Panc1 (cell line): ENCODE measurements at regions not wholly inside any gene's neighbourhood (a gene's known extent, or its start where the extent isn't known, plus 50 kb on each side); places are given as distances from the start of the nearest gene placed in this dataset.

ENCODE experiments used
- ATAC-seq: fragments of 200-7000 bp; cut with Tn5 transposase; 2 replicates; pipeline ENCODE4 v1.9.1; 2020; ENCODE audit warnings: mild to moderate bottlenecking, moderate library complexity
- BruUV-seq: library from RNA; stranded (reverse); fragments of 400-500 nt; replicated peaks from 2 replicates; lab custom pipeline; 2021; lab: Mats Ljungman, UMichigan
- CTCF ChIA-PET: fragments of 300-600 bp; sonication (Branson Sonifier 250); formaldehyde crosslinking; loops from one replicate; lab custom pipeline; 2022; ENCODE audit warnings: antibody characterized with exemption; lab: Charles Lee
- POLR2A ChIA-PET: fragments of 300-600 bp; sonication (Branson Sonifier 250); formaldehyde crosslinking; loops from one replicate; lab custom pipeline; 2022; ENCODE audit warnings: antibody characterized with exemption; lab: Charles Lee
- DNase-seq: peaks from one replicate; pipeline ENCODE4 v3.0.0-alpha.2; 2010; ENCODE audit warnings: low read depth, low spot score
- H3K27ac ChIP-seq: 2 replicates; pipeline ENCODE4 v1.5.1; 2011; ENCODE audit warnings: mild to moderate bottlenecking, low read length, inconsistent platforms
- H3K27me3 ChIP-seq: fragments of 200-500 bp; sonication (Bioruptor generic); 2 replicates; pipeline ENCODE4 v1.6.0; 2014; ENCODE audit warnings: low read length, inconsistent platforms; ENCODE audit not compliant: control insufficient read depth, insufficient read depth
- H3K36me3 ChIP-seq: fragments of 200-500 bp; sonication (Bioruptor generic); 2 replicates; pipeline ENCODE4 v1.5.1; 2014; ENCODE audit warnings: inconsistent platforms, mild to moderate bottlenecking, low read length, moderate library complexity; ENCODE audit not compliant: control insufficient read depth, insufficient read depth
- H3K4me1 ChIP-seq: 2 replicates; pipeline ENCODE4 v1.5.1; 2011; ENCODE audit warnings: inconsistent platforms, mild to moderate bottlenecking, low read length, moderate library complexity; ENCODE audit not compliant: control insufficient read depth, insufficient read depth
- H3K4me3 ChIP-seq, 2 experiments: 2 replicates each; pipeline ENCODE4 v1.5.1; 2011 to 2012; ENCODE audit warnings: low read depth in 2 of 2, low read length in 2 of 2, mild to moderate bottlenecking in 2 of 2, inconsistent platforms in 1 of 2, moderate library complexity in 1 of 2
- H3K9me3 ChIP-seq: fragments of 200-500 bp; sonication (Bioruptor generic); 2 replicates; pipeline ENCODE4 v1.5.1; 2014; ENCODE audit warnings: low read depth, mild to moderate bottlenecking, inconsistent platforms, low read length, moderate library complexity; ENCODE audit not compliant: control insufficient read depth, insufficient read depth
- POLR2AphosphoS5 ChIP-seq: IDR thresholded peaks from 2 replicates; pipeline ENCODE4 v1.6.1; 2012; ENCODE audit warnings: mild to moderate bottlenecking, low read depth, low read length, moderate library complexity
- REST ChIP-seq, 2 experiments: IDR thresholded peaks; 2 replicates each; pipeline ENCODE4 v1.6.1; 2011 to 2012; ENCODE audit warnings: low read depth in 2 of 2, control low read depth in 1 of 2, low read length in 1 of 2, mild to moderate bottlenecking in 1 of 2, moderate library complexity in 1 of 2; ENCODE audit not compliant: insufficient read depth in 1 of 2
- SIN3A ChIP-seq: IDR thresholded peaks from 2 replicates; pipeline ENCODE4 v1.6.1; 2012; ENCODE audit warnings: low read depth, mild to moderate bottlenecking, low read length, moderate library complexity, borderline replicate concordance; ENCODE audit not compliant: insufficient read depth
- TCF7L2 ChIP-seq: IDR thresholded peaks from 2 replicates; pipeline ENCODE4 v1.6.1; 2011; ENCODE audit warnings: mild to moderate bottlenecking, low read depth, low read length, inconsistent platforms
- in situ Hi-C: cut with HindIII; loops from 2 replicates; pipeline ENCODE4 v1.10.0; 2016; ENCODE audit warnings: low sequenced_read_pairs, low pct_unique_long_range_greater_than_20kb
- intact Hi-C: fragments of 100-400 bp; cut with micrococcal nuclease; formaldehyde crosslinking; loops from one replicate; pipeline ENCODE4 v1.10.0; 2022; ENCODE audit not compliant: unreplicated experiment
- TF ChIP-seq, protein P1 (sequence below): fragments of 450-650 bp; IDR thresholded peaks from 2 replicates; pipeline ENCODE4 v1.5.1; 2017; ENCODE audit warnings: mild to moderate bottlenecking

- ChIA-PET CTCF (no interaction called here), POLR2A (no interaction called here)
- no peak for DNase-seq
- Histone ChIP-seq H3K9me3 (no peaks in the 10 kb centered on the region), H3K27ac (peak overlapping the region; percentile 58), H3K4me3 (no peak overlapping the region), H3K27me3 (no peaks in the 10 kb centered on the region), H3K36me3 (no peaks in the 10 kb centered on the region), H3K4me1 (peaks cover 12% of the 10 kb centered on the region)
- in situ Hi-C loops (no loop called here), intact Hi-C loops (no loop called here)
- ATAC-seq = no peak
- TF ChIP-seq TCF7L2 = no peak
- TF ChIP-seq, protein P1, sequence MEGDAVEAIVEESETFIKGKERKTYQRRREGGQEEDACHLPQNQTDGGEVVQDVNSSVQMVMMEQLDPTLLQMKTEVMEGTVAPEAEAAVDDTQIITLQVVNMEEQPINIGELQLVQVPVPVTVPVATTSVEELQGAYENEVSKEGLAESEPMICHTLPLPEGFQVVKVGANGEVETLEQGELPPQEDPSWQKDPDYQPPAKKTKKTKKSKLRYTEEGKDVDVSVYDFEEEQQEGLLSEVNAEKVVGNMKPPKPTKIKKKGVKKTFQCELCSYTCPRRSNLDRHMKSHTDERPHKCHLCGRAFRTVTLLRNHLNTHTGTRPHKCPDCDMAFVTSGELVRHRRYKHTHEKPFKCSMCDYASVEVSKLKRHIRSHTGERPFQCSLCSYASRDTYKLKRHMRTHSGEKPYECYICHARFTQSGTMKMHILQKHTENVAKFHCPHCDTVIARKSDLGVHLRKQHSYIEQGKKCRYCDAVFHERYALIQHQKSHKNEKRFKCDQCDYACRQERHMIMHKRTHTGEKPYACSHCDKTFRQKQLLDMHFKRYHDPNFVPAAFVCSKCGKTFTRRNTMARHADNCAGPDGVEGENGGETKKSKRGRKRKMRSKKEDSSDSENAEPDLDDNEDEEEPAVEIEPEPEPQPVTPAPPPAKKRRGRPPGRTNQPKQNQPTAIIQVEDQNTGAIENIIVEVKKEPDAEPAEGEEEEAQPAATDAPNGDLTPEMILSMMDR = no peak
- TF ChIP-seq REST (IDR thresholded peaks at IDR 0.05; ENCODE audit: insufficient read depth in 1 of 2, low read depth in 2 of 2, low read length in 1 of 2) = no peak
- no peak for TF ChIP-seq POLR2AphosphoS5
- no peak for TF ChIP-seq SIN3A
- BruUV-seq = no TSS peak
Observed at GRCh38 chr6:71476872-71477271, 188.3 kb downstream of the OGFRL1 start.

DNA sequence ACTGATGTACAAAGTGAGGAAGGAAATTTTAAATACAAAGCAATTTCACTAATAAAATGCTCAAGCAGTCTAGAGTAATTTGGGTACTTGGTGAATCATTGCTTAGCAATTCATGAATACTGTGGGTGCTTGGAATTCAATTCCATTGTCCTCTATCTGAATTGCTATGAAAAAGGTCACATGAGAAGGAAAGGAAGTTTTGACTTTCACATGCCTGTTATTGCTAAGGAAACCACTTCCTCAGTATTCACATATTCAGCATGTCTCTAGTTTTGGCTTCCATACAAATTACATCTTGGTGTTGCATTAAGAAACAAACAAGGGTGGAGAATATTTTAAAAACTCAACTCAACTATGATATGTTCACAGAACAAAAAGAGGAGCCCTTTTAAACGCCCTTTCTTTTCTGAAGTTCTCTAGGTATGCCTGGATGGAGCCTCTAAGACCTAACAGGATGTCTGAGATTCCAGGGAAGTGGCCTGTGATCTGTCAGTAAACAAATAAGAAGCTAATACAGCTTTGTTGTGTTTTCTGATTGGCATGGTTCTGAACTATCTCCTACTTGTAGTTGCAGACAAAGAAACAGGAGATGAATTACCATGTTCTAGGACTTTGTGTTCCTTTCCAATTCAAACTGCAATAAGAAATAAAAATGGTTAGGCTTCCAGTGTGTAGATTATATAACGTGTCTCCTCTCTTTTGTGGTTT, 190.4 kb downstream of the OGFRL1 start:
- Histone ChIP-seq H3K9me3 (no peaks in the 10 kb centered on the region), H3K4me3 (no peak overlapping the region), H3K27ac (peak overlapping the region; percentile 51), H3K4me1 (peaks cover 15% of the 10 kb centered on the region), H3K27me3 (no peaks in the 10 kb centered on the region), H3K36me3 (no peaks in the 10 kb centered on the region)
- DNase-seq (peak; percentile 92), ATAC-seq (peak; percentile 82)
- CTCF ChIA-PET = interaction anchor here (0.7 kb wide), 1 partner anchor 21 kb away, joined by 3 read pairs; no protein-coding TSS in a partner anchor
- in situ Hi-C loops (no loop called here), intact Hi-C loops (no loop called here)
- no TSS peak for BruUV-seq
- TF ChIP-seq REST (IDR thresholded peaks at IDR 0.05; ENCODE audit: insufficient read depth in 1 of 2, low read depth in 2 of 2, low read length in 1 of 2) (no peak), SIN3A (no peak), POLR2AphosphoS5 (no peak), TCF7L2 (no peak)
- TF ChIP-seq, protein P1 = no peak
- POLR2A ChIA-PET = no interaction called here
